Activated gamma-delta T cell treated with anti-CD3 and anti-CD28 coated beads, Interleukin-2, amount 50 U/mL, for 16 hours (primary cell): ENCODE measurements at regions not wholly inside any gene's neighbourhood (a gene's known extent, or its start where the extent isn't known, plus 50 kb on each side); places are given as distances from the start of the nearest gene placed in this dataset.
A peak's percentile ranks its signal among the peaks of the same experiment; 100 is the strongest.

Source experiments
- DNase-seq: peaks from one replicate; pipeline ENCODE4 v3.0.0-alpha.2; 2020; ENCODE audit warnings: low read depth

DNA sequence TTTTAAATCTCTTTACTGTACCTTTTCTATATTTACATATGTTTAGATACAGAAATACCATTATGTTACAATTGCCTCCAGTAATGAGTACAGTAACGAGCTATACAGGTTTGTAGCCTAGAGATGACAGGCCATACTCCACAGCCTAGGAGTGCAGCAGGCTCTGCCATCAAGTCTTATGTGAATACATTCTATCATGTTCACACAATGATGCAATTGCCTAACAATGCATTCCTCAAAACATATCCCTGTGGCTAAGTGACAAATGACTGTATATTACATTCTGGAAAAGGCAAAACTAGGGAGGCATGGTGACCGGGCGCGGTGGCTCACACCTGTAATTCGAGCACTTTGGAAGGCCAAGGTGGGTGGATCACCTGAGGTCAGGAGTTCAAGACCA is 192.4 kb upstream of the IGF1R start:
- DNase-seq: no peak

DNA sequence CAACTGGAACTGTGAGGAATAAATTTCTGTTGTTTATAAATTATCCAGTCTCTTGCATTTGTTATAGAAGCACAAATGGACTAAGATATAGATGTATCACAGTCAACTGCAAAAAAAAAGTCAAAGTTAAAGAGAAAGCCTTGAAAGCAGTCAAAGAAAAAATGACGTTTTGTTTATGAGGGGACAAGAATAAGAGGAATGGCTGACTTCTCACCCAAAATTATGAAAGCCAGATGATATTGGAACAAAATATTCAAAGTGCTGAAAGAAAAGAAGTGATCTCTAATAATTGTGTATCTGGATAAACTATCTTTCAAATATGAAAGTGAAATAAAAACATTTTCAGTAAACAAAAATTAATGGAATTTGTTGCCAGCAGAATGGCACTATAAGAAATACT is 171.8 kb upstream of the IGF1R start:
- no peak for DNase-seq

DNA sequence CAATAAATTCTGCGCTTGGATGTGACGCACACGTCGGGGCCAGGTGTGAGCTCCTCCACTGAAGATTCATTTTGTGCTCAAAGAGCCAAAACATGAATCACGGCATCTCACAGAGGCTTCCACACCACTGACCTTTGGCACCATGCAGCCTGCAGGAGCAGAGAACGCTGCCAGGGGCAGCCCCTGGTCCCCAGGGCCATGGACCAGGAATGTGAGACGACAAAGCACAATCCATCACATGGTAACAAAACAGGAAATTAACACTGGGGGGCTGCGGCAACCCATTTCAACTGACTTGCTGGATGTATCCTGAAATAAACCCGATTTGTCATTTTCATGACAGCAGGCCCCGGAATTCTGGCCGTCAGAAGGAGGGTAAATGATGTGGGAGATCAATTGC is 167.5 kb upstream of the IGF1R start:
- no peak for DNase-seq

DNA sequence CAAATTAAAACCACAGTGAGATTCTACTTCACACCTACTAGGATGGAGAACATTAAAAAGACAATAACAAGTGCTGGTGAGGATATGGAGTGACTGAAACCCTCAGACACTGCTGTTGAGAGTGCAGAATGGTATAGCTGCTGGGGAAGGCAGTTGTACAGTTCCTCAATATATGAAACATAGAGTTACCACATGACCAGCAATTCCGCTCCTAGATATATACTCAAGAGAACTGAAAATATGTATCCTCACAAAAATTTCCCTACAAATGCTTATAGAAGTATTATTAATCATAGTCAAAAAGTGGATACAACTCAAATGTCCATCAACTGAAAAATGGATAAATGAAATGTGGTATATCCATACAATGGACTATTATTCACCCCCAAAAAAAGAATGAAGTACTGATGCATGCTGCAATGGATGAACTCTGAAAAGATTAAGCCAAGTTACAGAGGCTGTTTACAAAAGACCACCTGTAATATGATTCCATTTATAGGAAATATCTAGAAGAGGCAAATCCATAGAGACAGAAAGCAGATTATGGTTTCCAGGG is 164.7 kb upstream of the IGF1R start:
- DNase-seq: no peak

DNA sequence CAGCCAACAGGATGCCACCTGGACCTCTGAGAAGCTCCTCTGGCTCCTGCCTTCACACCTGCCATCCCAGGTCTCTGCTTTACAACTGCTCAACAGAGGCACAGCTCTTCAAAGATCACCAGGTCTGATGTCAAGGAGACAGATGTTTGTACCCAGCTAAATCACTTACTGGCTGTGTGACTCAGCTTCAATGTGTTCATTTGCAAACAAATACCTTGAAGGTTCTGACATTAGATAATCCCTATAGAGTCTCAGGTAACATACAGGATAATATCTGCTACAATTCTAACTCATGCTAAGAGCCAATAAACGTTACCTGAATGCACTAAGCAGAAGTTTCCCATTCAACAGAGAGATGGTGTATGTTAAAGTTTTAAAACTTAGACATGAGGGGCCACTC is 163.4 kb upstream of the IGF1R start:
- DNase-seq: no peak

DNA sequence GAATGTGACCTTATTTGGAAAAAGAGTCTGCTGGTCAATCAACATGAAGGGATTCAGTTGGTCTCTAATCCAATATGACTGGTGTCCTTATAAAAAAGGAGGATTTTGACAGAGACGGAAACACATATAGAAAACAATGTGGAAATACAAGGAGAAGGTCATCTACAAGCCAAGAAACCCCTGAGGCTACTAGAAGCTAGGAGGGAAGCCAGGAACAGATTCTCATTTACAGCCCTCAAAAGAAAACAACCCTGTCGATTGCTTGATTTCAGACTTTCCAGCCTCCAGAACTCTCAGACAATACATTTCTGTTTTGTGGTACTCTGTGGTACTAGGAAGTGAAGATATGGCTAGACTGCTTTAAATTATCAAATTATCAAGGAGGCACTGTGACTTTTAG is 162.9 kb upstream of the IGF1R start:
- DNase-seq: no peak

DNA sequence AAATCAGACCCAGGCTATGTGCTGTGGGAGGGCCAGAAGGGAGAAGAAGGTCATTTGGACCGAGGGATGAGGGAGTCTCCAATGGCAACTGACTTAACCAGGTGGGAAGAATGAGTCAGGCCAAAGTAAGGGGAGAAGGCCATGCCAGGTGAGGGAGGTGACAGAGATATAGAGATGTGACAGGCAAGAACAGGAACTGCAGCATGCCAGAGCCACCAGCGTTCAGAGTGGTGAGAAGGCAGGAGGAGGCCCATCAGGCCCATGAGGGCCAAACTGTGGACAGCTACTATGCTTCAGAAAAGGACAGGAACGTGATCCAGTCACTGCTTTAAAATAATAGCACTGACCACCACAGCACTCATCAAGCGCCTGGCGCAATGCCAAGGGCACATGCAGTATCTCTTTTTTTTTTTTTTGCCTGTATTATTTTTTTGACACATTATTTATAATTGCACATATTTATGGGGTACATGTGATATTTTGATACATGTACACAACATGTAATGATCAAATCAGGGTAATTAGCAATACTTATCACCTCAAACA is 154.3 kb upstream of the IGF1R start:
- DNase-seq: no peak

DNA sequence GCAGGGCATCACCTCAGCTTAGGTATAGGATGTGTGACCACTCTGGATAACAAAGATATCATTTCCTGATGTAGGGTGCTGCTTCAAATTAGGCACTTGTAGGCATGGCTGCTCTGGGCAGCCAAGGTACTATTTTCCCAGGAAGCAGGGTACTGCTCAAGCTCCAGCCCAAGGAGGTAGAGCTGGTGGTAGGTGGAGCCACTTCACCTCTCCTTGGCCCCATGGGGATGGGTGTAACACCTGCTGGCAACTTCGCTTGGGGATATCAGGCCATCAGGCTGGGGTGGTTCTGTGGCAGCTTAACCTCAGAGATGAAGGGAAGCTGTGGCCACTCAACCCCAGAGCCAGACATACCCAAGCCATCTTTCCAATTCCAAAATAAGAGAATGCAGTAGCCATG is 147.1 kb upstream of the IGF1R start:
- DNase-seq: no peak

DNA sequence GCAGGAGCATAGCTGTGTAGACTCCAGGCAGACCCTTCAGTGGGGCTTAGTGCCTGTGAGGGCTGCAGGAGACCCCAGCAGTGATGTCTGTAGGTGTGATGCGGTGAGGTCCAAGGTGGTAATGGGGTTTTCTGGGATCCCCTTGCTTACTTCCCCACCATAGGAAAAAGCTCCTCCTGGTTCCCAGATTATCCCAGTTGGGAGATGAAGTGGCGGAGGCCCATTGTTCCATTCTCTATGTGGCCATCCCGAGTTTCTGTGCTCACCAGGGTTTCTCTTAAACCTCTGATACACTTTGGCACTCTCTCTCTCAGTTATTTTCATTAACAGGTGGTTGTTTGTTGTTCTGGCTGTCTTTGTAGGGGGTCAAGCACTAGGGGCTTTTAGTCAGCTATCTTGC is 146.7 kb upstream of the IGF1R start:
- no peak for DNase-seq

DNA sequence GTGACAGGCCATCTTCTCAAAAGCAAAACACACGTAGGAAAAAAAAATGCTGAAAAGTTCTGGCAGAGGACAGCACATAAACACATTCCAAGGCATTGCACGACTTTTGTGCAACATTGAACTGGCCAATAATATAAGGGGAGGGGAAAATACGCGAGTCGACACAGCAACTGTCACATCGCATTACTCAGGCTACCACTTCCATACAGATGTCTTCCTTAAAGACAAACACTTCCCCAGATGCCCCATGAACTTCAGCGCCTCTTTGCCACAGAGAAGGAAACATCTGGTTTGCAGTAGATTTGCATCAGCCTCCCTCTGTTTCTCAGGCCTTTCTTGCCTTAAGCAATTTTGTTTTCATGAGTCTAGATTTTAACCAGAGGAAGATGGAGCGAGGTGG is 144.4 kb upstream of the IGF1R start:
- DNase-seq: no peak

DNA sequence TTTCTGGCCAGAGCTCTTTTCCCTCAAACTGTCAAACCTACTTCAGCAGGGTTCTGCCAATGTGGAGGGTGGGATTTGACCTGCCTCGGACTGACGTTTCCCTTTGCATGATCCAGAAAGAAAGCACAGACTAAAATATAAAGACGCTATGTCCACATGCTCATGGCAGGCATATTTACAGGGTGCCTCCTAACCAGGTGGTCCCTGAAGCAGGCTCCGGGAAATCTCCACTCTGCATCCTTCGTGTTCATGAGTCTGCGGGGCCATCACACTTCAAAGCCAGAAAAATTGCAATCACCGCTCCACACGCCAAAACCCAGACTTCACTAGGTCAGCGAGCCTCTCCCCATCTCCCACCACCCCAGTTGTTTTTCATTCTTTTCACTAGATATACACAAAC is 143.3 kb upstream of the IGF1R start:
- DNase-seq: no peak

DNA sequence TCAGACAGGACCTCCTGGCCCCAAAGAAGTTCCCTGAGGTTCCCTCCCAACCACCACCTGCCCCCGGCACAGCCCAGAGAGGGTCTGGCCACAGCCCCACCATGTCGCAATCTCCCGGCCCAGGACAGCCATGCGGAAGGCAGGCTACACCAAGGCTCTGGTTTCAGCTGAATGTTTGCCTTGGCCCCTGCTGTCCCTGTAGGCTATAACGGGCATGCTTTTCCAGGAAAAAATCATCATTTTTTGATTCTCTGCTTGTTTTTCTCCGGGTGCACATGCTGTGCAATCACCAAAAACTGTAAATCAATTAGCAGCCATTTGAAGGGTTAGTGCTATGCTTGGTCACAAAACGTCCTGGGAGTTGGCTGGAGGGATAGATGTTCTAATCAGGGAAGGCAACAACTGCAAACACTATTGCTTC is 142.7 kb upstream of the IGF1R start:
- DNase-seq: no peak

DNA sequence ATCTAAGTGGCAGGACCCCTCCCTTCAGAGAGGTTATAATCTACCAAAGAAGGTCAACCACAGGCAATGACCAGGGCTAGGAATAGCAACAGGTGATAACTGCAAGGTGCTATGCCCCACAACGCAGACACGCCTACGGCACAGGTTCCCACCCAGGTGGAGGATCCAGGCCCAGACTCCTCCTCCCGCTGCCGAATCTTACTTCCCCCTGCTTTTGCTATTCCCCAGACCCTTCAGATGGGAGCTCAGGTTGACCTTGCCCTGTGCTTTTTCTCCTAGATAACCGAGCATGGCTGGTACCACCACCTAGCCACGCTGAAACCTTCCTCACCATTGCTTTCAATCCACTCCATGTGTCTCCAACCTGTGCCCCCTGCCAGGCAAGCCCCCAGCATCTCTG is 142.2 kb upstream of the IGF1R start:
- no peak for DNase-seq

DNA sequence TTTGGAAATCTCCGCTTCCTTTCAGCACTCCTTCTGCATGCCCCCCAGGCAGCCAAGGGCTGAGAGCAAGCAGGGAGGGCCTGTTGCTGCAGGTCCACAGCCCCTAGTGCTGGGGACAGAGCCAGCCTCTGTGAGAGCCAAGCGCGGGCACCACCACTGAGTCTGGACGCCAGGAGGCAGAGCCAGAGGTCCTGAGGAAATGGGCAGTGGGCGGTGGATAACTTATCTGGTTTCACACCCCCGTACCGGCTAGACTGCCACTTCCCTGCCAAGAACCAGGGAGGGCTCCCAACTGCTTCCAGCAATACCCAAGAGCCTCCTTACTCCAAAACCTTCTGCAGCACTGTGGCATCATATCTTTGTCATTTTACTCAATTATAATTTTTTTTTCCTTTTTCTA is 141.6 kb upstream of the IGF1R start:
- no peak for DNase-seq

DNA sequence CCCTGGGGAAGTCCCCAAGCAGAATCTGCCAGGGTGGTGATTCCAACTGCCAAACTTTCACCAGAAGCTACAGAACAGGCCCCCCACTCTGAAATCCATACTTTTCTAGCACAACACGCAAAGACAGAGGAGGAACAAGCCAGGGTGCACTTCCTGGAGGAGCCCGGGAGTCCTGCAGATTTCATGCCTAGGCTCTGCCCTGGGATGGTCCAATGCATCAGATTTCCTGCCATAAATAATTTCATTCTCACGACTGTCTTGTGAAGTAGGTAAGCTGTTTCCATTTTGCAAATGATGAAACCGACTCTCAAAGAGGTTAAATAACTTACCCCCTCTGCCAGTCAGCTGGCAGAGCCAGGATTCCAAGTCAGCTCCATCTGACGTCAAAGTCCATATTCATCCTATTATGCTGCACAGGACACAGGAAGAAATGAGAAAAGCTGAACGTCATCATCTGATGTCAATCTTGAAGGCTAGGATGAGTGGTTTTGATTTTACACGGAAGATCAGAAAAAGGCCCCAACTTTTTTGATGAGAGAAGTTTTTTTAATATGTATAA is 134.8 kb upstream of the IGF1R start:
- DNase-seq: no peak

DNA sequence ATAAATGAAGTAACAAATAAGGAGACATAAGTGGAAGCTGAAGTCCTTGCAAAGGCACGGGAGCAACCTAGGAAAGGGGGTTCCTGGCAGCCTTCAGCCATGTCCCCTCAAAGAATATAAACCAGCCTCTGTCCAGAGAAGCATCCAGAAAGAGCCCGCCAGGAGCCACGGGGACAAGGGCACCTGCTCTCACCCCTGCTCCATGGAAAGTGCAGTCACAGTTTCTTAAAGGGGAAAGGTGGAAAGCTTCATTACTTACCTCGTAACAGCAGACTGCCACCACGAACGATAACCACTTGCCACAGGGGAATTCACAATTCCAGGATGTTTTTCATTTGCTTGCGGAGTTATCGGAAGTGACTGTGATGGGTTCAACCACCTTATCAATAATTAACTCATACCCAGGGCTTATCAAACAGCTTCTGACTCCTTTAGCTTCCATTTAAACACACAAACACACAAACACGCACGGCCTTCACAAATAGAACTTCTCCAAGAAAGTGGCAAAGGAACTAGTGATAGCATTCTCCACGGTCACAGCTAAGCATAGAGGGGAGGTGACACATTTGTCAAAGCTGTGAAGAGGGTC is 134.2 kb upstream of the IGF1R start:
- DNase-seq: no peak

DNA sequence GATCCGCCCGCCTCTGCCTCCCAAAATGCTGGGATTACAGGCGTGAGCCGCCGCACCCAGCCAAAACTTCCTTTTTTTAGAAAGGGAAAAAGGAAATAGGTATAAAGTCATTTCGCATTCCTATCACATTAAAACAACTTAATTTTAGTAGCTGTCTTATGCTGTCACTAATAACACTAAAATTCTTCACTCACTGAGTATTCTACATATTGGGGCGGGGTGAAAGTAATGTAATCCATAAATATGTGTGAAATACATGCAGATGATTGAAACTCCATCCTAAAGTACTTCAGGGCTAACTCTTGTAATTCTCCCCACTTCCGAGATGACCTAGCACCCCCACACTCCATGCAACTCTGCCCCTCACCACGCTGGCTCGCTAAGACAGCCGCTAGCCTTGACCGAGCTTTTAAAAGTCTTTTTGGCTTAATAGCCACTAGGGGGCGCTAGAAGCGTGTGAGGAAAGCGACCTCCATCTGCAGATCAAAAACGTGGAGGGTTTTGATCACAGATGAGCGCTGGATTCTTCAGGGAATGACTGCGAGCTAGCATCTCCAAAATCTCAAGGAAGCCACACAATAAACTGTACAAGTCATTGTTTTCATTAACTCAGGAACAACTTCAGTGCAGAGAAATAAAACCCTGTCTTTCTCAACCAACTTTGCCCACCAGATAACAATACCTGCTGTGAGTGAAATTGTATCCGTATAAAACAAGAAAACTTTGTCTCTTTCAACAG is 129.3 kb upstream of the IGF1R start:
- peak; percentile 23 for DNase-seq

DNA sequence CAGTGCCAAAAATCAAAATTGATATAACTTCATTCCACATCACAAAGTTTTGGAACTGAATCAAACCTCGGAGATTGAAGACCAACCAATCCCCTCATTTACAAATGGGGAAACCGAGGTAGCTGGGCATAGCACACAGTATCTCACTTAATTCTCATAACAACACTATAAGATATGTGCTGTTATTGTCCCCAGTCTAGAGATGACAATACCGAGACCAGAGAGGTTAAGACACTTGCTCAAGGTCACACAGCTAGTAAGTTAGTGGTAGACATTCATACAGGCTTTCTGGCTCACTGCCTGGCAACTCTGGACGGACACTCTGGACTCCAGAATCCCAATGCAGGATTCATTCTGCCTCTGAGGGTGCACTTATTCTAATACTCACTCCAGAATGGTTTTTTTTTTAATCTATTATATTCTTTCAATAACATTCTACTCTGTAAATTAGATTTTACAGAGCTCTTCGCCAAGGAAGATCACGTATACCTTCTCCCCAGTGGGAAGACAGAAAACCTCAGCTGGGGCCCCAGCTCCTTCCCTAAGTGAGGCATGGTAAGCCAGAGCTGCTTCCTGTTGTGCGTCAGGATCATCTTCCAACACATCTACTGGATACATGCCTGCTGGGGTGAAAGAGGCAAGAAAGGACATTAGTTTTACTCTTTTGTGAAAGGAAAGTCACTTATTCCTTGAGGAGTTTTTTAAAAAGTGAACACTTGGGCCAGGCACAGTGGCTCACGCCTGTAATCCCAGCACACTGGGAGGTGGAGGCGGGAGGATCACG is 128.4 kb upstream of the IGF1R start:
- DNase-seq: no peak

DNA sequence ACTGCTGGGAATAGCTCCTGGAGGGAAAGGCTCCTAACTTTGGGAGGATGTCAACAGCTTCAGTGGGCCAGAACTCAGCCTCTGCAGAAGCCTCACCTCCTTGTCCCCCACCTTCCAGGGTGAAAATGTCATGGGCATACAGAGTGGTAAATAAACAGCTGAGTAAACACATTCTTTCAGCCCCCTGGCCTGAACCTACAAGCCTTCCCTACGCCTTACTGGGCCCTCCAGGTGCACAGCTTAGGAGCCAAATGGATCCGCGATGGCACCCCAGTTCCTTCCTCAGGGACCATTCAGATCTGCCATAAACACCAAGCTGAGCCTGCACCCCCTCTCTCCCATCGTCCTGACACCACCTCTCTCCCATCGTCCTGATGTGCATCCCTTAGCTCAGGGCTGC is 126.2 kb upstream of the IGF1R start:
- no peak for DNase-seq

DNA sequence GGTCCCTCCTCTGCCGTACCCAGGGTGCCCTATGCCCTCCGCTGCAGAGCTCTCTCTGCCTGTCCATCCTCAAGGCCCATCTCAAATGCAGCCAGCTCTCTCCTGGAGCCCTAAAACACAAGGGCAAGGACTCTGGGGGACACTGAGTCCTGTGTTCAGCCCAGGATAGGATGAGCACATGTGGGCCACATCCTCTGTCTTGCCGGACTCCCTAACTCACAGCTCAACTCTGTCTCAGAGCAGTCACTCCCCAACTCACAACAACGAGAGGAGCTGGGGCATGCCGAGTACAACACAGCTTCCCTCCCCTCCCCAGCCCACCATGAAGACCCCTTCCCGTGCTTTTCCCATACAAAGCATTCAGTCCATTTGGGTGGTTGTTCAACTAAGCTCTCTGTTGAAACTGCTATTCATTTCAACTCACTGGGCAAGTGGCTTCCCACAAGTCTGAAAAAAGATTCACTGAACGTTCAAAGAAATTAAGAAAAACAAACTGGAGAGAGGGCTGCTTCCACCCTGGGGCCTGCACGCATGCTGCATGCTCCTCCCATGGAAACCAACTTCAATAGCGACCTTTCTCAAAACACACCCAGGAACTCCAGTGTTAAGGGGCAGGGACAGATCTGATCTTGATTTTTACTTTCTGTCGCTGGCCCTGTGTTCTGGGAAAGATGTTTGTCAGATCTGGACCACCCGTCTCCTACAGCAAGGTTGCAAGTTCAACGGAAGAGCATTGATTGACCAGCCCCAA is 124.3 kb upstream of the IGF1R start:
- DNase-seq: no peak

DNA sequence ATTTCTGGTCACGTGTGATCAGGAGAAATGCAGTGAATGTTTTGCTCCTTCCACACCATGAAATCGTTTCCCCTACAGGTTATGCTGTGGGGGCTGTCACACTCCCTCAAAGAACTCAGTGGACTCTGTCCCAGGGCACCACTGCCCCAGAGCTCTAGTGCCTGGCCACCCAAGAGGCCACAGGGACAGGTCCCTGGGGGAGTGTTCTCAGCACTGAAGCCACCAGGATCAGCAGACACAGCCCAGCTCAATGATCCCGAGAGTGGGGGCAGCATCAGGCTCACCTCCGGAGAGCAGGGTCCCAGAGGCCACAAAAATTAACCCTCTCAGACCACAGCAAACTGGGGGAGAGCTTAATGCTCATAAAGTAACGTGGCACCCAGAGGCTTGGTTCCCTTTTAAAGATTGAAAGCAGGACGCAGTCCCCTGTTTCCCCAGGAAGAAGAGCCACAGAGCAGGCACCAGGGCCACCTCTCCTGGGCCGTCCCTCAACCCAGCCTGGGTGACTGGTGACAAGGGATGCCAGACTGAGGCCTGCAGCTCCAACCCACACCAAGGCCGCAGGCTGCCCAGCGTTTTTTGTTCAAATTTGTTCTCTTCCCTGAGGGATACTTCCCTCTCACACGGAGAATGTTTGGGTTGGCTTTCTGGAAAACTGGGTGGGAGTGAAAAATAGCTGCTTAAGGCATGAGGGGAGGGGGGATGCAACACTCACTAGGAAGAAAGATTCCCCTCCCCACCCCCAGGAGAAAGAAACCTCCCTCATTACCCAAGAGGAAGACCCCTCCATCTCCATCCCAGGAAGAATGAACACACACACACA is 123.3 kb upstream of the IGF1R start:
- no peak for DNase-seq
